PC-9 (cell line): ENCODE measurements at regions not wholly inside any gene's neighbourhood (a gene's known extent, or its start where the extent isn't known, plus 50 kb on each side); places are given as distances from the start of the nearest gene placed in this dataset.

ENCODE experiments used
- CTCF ChIP-seq: fragments of 200-600 bp; sonication (generic); conservative IDR thresholded peaks from 2 replicates; pipeline ENCODE4 v1.6.1; 2017; ENCODE audit warnings: mixed run types, antibody characterized with exemption, mild to moderate bottlenecking, moderate library complexity
- EZH2 ChIP-seq: fragments of 200-600 bp; sonication (generic); IDR thresholded peaks from 2 replicates; pipeline ENCODE4 v1.8.0; 2017; ENCODE audit warnings: antibody characterized with exemption, low read depth

GRCh38 chr7:121798896-121799295 lies 74.1 kb upstream of the PTPRZ1 start:
- no peak for TF ChIP-seq CTCF
- TF ChIP-seq EZH2: no peak
